Colon (tissue), 2 donors: ENCODE measurements at regions not wholly inside any gene's neighbourhood (a gene's known extent, or its start where the extent isn't known, plus 50 kb on each side); places are given as distances from the start of the nearest gene placed in this dataset.

ENCODE experiments used
- FAIRE-seq: peaks from 2 replicates; lab custom pipeline; 2012; peaks lifted over from hg19 to GRCh38; lab: Jason Lieb, UNC
- donor health status: control.
- donor health status: control.

DNA sequence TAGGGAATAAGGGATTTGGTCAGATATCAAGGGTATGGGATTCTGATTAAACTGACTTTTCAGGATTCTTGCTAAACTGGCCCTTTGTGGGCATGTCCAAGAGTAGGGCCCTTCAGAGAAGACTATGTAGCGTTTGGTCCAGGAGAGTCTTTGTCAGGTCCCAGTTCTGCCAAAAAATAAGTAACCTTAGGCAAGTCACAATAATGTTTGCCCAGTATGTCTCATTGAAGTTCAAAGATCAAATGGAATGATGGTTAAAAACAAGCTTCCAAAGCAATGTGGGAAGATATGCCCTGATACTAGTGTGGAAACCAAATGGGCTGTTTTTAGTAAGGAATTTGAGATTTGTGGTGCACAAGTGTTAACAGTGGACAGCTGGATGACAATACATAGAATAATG, 454.4 kb downstream of the WDR72 start:
- no peak for FAIRE-seq

DNA sequence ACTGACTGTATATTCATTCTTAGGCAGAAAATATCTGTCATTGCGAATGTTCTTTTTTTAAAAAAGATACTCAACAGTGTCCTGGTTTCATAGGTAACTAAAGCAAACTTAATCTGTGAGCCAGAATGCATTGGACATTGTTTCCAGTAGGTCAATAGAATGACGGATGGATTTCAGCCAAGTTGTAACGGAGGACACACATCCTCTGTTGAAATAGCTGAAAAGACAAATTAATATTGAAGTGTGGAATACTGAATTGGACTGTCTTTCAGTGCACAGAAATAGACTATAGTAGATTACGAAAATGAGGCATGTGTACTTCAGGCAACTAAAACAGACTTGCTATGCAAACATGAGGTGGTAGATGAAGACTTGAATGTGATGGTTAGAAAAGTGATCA, 461.6 kb downstream of the WDR72 start:
- FAIRE-seq: no peak

DNA sequence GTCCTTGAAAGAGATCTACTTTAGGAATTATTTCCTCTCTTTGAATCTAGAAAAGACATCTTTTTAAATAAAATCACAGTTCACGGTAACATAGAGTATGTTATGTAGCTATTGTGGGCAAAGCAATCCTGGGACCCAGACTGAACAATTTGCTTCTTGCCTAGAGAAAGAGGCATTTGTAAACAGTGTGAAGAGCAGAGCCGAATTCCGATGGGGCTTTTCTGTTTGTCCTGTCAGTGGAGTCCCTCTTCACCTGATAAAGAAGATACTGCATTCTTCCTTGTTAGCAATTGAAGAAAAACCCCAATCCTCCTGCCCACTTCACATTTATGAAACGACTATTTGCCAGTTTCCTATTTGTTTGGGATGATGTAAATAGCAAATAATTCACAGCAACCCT, 462.9 kb downstream of the WDR72 start:
- FAIRE-seq: no peak

DNA sequence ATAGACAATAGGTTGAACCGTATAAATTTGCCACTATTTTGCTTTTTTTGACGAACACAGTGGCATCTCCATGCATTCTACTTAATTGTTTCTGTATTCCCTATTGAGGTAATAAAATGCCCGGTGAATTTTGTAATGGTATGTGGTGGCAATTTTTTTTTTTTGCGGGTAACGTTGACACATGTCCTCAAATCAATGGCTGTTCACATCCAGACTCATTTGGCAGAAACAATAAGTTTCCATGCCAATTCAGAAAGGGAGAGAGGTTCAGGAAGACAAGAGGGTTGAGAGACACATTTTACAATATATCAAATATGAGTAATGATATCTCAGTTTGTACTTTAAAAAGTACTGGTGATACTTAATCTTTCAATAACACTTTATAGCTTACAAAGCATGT, 463.9 kb downstream of the WDR72 start:
- no peak for FAIRE-seq

DNA sequence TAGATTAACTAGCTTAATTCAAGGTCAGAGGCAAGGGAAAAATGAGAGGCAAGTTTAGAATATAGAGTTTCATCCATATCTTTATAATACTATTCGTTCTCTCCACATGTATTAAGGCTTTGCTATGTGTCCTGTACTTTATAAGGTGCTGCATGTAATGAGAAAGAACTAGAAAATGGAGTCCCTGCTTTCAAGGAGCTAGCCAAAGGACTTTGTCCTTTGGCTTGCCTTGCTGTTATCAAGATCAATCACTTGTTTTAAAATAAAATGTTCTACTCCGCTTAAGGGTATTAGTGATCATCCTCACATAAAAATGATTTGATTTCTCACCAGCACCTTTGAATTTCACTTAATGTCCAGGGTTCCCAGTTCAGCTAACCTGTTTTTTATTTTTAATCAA, 470.9 kb downstream of the WDR72 start:
- no peak for FAIRE-seq

DNA sequence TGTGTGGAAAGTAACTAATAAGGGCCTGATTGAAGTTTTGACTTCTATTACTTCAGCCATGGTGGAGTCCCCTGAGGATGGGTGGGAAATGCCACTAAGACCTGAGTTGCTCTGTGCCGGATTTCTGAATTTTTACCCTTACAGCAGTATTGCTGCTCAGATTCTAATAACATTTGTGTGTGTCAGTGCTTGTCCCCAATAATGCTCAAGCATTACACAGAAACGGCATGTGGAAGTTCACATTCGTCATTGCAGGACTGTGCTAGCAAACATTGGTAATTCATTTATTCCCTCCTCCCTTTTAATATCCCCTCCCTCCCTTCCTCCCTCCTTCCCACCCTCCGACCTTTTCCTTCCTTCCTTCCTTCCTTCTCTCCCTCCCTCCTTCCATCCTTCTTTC, 484.5 kb upstream of the ONECUT1 start:
- FAIRE-seq: no peak

DNA sequence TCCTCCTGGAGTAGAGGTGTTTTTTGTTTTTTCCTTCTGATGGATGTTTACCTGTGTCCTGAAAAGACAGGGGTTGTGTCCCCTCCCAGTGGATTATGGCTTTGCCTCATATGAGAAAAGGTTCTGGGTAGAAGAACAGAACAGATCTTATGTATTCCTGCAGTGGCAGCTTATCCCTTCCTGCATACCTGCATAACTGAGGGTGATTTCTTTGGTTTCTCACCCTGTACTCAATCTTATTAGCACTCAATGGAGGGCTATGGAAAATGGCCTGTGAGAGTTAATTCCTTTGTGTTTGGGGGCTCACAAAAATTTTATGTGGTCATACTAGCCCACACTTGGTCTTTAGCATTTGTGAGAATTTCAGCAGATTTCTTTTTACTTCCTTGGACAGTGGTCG, 482.0 kb upstream of the ONECUT1 start:
- no peak for FAIRE-seq

DNA sequence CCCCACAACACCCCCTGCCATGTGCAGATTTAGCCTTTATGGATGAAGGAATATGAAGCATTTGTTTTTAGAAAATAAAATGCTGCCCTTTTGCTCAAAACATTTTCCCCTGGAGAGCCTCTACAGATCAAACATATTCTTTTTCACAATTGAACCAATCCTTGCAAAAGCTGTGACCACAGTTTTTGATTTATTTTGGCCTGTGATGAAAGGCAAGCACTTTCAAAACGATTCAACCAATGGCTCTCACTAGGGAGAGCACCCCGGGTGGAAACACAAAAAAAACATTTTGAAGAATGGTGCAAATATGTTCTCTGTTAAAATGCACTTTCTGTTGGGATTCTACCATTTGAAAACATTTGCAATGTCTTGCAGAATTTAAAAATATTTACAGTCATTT, 476.0 kb upstream of the ONECUT1 start:
- FAIRE-seq: no peak

DNA sequence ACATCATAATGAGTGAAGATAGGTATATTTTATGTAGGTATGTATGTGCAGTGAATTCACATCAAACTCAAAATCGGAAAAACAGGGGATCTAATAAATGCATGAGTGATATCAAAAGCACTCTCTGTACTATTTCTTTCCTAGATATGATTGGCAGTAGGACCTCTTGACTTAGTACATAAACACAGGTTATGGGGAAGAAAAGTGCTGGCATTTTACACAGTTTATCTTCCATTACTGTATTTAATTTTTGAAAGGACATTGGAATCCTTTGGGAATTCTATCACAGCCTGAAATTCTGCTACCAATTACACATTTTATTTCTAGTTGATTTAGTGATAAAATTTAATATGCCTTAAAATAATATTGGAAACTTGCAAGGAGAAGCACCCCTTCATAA, 470.5 kb upstream of the ONECUT1 start:
- FAIRE-seq: no peak

DNA sequence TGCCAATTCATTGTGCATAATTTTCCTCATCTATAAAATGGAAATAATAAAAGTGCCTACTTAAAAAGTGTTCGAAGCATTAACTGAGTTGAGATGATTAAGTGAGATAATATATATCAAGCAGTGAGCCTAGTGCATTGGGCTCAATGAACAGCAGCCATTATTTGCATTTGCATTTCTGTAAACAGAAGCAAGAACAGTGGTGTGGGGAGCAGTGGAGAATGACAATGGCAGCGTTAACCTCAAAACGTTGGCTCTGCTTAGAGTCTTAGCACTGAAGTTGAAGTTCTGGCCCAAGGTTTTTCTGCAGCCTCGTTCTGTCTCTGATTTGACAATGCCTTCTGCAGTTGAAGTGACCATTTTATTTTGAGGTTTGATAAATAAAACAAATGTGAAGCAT, 466.3 kb upstream of the ONECUT1 start:
- FAIRE-seq: no peak

DNA sequence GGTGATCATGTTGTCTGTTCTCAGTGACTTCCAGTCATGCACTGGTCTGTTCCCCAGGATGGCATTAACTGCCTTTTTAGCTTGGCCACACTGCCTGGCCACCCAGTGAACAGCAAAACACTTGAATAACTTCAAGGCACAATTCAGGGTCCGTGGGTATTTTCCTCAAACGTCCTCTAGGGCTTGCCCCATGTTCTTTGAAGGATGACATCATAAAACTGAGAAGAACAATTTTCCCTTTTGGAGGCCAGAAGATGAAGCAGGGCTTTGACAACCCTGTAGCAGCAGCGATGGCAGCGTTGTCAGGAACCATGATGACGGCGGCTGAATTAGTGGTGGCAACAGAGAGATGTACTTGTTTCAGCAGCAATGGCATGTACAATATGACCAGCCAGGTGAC, 465.9 kb upstream of the ONECUT1 start:
- no peak for FAIRE-seq

DNA sequence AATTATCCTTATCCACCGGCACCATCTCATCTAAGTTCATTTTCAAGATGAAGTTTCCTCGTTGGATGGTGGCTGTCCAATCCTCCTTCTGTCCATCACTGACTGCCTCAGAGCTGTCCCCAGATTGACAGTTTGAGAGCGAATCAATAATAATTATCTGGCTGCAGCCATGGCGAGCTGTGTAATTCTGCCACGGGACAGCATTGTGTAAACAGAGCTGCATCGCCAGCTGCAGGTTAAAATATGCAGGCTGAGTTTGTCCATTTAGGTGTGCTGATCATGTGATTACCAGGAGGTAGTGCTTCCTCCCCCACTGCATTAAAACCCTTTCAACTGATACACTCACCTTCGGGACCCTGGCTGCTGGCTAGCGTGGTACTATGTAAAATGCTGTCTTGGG, 461.9 kb upstream of the ONECUT1 start:
- no peak for FAIRE-seq

DNA sequence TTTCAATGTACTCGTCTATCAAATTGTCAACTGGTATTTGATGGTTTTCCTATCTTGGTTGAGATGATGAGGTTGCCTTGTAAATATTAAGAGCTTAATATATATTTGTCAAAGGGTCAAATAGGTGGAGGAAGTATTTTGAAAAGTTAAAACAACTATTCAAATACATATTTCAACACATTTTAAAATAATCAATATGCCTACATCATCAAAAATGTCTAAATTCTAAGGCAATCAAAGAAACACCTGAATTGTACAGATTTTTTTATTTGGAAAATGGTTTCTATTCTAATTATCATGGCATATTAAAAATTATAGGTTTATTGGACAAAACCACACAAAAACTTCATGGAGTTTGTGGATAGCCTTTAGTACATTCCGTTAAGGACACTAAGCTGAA, 461.4 kb upstream of the ONECUT1 start:
- FAIRE-seq: no peak

DNA sequence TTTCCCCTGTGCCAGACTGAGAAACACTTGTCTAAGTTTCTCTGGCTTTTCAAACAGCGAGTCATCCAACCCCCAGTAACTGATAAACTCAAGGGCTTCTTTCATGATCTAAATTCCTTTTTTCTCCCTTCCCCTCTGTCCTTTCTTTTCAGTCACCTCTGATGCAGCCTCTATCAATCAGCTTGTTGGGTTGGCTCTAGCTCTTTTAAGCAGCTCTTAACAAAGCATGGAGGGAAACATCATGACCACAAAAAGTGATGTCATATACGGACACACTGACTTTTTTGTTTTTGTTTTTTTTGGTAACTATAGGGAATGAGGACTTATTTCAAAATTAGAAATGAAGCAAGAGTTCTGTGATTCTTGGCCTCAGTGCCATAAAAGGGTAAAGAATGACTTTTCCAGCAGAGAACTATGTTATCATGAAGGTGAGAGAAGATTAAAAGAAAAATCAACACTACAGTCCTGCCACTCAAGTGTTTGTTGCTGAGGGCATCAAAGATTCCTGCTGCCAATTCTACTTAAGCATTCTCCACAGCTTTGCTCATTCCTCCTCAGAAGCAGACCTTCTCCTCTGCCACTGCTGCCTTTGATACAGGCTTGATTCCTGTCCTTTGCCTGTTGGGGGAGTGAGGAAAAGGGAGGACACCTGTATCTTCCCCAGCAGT, 457.0 kb upstream of the ONECUT1 start:
- FAIRE-seq: no peak

DNA sequence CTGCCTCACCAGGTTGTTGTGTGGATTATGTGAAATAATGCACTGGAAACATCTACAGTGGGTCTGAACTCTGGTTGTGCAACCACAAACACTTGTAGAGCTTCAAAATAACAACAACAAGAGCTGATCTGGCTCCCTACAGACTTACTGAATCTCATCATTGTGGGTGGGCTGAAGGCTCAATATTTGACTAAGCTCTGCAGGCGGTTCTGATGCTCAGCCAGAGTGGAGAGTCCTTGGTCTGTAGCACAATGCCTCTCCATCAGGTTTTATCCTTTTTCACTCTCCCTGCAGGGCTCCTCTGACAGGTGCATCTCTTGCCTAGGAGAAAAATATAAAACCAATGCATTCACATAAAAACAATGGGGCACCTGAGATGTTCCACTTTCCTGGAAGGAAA, 456.3 kb upstream of the ONECUT1 start:
- FAIRE-seq: no peak

DNA sequence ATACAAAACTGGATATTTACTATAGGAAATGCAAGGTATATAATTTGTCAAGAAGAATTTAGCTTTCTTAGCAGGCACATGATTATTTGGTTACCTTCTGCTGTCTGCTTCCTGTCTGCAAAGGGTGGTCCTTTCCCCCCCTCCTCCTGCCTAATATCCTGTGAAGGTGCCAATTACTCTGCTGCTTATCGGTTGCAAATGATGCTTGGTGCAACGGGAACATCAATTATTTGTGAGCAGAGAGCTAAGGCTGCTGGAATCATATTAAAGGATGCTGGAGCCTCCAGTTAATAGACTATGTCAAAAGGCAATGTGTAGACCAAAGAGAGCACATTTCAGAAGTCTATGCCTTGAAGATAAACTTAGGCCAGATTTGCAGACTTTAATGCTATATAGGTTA, 443.7 kb upstream of the ONECUT1 start:
- FAIRE-seq: no peak

DNA sequence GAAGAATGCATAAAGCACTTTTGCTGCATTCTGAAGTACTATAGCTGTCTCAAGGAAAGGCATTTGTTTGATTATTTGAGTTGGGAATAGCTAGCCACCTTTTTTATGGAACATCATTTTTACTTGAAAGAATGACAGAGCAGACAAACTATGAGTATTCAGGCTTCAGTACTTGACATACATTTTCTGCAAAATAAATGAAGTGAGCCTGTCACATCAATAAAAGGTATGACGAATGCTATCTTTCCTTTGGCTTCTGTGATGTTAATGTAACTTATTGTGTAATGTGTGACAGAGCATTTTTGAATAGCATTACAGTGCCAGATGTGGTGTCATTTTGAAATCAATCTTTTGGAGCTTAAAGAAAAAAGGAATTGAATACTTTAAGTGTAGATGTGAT, 440.3 kb upstream of the ONECUT1 start:
- no peak for FAIRE-seq

DNA sequence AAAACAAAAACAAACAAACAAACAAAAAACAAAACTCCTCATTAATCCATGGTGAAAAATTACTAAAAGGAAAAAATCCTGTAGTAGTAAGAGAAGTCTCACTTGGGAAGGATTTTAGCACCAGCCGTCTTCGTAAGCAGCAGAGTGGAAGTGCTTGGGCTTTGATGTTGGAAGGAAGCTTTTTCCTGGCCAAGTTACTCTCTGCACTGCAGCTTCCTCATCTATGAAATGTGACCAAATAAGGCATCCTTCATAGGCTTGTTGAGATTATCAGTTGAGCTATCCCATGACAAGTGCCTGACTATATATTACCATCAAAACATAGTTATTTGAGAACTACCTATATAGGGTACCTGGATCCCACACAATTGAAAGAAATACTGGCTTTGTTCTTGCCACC, 436.4 kb upstream of the ONECUT1 start:
- no peak for FAIRE-seq

DNA sequence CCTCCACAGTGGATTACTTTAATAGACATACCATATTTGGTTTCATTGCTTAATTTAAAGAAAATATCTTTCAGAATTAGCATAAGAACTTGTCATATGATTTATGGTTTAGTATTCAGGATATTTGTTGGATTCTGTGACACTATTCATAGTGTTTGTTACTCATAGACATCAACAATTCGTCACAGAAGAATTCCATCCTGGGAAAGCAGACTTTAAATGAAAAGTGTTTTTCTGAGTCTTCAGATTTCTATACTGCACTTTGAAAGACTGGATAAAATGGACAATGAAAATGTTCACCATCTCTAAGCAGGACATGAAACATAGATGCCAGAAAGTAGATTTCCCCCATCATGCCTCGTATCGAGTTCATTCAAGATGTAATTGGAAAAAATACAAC, 435.6 kb upstream of the ONECUT1 start:
- FAIRE-seq: no peak

DNA sequence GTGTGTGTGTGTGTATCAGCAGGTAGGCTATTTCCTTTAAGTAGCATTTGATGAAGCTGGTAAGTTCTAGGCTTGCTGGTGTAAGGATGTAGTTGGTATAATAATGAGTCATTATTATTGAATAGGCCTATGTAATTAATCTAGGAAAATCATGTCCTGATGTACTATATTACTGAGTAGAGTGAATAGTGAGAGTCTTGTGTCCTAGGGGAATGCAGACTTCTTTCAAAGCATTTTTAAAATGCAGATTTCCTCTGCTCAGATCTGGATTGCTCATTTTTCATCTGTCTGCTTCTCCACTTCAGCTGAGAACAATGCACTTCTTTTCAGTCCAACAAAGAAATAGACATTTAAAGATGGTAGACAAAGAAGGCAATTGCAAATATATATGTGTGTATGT, 434.2 kb upstream of the ONECUT1 start:
- FAIRE-seq: no peak

DNA sequence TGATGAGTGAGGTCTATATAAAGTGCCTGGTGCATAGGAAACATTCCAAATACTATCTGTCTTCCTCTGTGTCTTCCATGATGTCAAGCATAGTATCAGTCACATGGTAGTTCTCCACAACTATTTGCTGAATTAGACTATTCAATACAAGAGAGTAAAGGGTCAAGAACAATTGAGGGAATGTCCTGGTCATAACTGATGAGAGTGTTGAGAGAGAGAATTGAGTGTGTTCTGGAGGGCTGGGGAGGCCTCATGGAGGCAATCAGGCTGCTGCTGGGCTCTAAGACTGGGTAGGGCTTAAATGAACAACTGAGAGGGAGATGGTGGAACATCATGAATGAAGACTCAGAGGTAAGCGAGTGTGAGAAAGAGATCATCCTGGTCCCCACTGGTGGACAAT, 433.7 kb upstream of the ONECUT1 start:
- FAIRE-seq: no peak

DNA sequence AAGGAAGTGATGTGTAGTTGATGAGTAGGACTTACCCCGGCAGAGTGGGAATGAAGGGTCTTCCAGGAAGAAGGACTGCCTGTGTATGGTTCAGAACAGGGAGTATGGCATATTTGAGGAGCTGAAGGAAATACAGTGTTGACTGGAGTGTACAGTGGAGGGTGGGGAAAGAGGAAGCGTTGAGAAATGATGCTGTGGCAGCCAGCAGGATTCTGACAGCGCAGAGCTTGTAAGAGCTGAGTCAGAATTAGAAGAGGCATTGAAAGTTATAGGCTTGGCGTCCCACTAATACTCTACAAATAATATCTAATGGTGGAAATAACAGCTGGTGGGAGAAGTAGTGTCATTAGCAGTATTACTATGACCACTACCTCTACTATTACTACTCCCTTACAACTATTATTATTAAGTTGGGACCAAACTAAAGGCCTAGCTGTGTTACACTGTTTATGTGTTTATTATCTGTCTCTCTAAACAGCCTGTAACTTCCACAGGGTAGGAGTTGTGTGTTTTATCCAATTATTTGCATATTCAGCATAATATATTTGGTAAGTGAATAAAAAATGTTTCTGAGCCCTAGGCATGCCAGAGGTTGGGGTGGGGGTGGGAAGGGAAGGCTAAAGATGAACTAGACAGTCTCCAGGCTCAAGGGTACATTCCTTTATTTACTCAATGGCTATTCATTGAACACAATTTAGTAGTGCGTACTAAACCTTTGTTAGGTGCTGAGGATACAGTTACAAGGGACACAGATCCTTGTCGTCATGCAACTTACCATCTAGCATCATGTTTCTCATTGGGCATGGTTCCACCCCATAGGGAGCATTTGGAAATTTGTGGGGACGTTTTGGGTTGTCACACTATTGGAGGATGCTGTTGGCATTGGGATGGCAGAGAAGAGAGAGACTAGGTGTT, 428.8 kb upstream of the ONECUT1 start:
- FAIRE-seq: no peak

DNA sequence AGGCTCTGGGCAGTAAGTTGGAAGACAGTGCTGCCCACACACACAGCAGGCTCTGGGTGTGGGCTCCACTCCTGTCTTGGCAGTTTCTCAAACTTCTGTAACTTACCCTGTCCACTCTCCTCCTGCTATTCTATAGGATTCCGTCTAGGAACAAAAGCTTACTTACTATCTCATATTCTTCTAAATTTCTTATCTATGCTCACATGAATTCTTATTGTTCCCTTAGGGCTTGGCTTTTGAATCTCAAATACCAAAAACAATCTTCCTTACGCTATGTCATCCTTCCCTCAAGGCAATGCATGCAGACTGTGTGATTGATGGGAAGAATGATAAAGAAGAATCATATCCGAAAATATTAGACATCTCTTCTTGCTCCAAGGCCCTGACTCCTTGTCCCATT, 425.9 kb upstream of the ONECUT1 start:
- FAIRE-seq: no peak

DNA sequence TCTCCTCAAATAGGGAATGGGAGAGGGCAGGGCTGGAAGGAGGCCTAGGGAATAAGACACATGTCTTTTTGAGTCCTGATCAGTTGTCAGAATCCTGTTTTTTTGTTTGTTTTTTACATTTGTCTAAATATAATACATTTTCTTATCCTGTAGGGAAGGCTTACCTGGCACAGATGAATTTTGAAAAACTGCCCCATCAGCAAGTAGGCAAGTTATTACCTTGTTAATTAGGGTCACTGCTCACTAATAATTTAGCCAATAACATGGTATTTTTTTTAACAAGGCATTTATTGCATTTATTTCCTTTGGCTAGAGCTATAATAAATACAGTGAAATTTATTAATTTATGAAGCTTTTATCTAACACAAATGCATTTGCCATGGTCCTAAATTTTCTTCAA, 423.2 kb upstream of the ONECUT1 start:
- no peak for FAIRE-seq
